Upper lobe of left lung (tissue), 4 donors: ENCODE measurements at regions not wholly inside any gene's neighbourhood (a gene's known extent, or its start where the extent isn't known, plus 50 kb on each side); places are given as distances from the start of the nearest gene placed in this dataset.

Source experiments
- POLR2A ChIP-seq, 4 donors: fragments of 450-650 bp; IDR thresholded peaks; one replicate each; pipeline ENCODE4 v1.5.1; 2016 to 2017; ENCODE audit warnings: antibody characterized with exemption in 4 of 4, mild to moderate bottlenecking in 2 of 4
- POLR2AphosphoS5 ChIP-seq, 2 donors: sonication (generic); formaldehyde crosslinking; IDR thresholded peaks; one replicate each; pipeline ENCODE4 v1.5.1; 2017; ENCODE audit warnings: antibody characterized with exemption in 2 of 2

- TF ChIP-seq POLR2A (IDR thresholded peaks at IDR 0.05) = no peak
- no peak for TF ChIP-seq POLR2AphosphoS5 (IDR thresholded peaks at IDR 0.05)
These were observed 148.3 kb downstream of the FOXB1 start for GRCh38 chr15:60152386-60152785.
